ENCODE measurements at regions not wholly inside any gene's neighbourhood (a gene's known extent, or its start where the extent isn't known, plus 50 kb on each side); places are given as distances from the start of the nearest gene placed in this dataset.
"Not testable (repeated sequence)": the region's sequence is repeated elsewhere in the genome, so short reads cannot be mapped to it uniquely, and the experiment has no call there.

DNA sequence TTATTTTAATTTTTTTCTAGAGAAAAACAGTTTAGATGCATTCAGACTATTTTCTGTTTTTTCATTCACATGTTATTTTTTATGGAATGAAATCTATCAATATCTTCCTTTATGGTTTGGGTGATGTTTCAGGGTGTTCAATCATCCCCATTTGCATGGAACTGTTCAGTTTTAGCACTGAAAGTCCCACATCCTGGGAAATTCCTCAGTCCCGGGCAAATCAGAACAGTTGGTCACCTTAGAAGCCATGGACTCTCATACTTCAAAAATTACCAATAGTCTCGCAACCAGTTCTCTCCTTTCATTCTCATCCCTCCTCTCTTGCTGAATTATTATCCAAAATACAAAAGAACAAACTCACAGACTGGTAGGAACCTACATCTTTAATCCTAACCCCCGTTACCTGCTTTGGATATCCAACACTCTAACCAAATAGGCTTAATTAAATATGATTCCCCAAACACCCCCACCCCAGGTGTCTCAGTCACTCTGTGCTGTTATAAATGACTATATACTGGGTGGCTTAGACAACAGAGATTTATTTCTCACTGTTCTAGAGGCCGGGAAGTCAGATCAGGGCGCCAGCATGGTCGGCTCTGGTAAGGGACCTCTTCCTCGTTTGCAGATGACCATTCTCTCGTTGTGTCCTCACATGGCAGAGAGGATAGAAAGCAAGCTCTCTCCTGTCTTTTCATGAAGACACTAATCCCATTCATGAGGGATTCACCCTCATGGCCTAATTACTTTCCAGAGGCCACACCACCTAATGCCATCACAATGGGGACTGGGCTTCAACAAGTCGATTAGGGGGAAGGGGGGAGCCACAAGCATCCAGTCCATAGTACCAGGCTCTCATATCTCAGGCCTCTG, 57.7 kb upstream of the SLC1A4 start:
- H3K27me3 Mint-ChIP-seq (ENCODE audit: low read depth) = peaks cover 44% of the 10 kb centered on the region
- H3K36me3 Mint-ChIP-seq = no peaks in the 10 kb centered on the region
- no peak for DNase-seq (ENCODE audit: low spot score in 2 of 2, unreplicated experiment in 2 of 2)
- H3K4me1 Mint-ChIP-seq = no peaks in the 10 kb centered on the region
- no peak overlapping the region for H3K4me3 Mint-ChIP-seq
- peaks cover 19% of the 10 kb centered on the region for H3K9me3 Mint-ChIP-seq
- TF ChIP-seq, protein P1, sequence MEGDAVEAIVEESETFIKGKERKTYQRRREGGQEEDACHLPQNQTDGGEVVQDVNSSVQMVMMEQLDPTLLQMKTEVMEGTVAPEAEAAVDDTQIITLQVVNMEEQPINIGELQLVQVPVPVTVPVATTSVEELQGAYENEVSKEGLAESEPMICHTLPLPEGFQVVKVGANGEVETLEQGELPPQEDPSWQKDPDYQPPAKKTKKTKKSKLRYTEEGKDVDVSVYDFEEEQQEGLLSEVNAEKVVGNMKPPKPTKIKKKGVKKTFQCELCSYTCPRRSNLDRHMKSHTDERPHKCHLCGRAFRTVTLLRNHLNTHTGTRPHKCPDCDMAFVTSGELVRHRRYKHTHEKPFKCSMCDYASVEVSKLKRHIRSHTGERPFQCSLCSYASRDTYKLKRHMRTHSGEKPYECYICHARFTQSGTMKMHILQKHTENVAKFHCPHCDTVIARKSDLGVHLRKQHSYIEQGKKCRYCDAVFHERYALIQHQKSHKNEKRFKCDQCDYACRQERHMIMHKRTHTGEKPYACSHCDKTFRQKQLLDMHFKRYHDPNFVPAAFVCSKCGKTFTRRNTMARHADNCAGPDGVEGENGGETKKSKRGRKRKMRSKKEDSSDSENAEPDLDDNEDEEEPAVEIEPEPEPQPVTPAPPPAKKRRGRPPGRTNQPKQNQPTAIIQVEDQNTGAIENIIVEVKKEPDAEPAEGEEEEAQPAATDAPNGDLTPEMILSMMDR (IDR thresholded peaks at IDR 0.05; ENCODE audit: unreplicated experiment) = no peak
- no peak overlapping the region for H3K27ac Mint-ChIP-seq

DNA sequence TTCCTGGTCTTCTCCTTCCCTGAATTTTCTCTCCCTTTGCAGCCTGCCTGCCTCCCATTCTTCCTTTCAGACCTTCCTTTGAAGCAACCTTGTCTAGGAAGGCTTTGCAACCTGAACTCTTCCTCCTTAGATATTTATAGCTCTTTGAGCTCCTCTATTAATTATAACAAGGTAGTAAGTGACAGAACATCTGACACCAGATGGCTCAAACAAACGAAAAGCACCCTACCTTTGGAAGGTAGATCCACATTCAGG, 57.2 kb upstream of the SLC1A4 start:
- Mint-ChIP-seq H3K4me1 (no peaks in the 10 kb centered on the region), H3K4me3 (no peak overlapping the region), H3K27me3 (ENCODE audit: low read depth) (peaks cover 44% of the 10 kb centered on the region), H3K9me3 (peaks cover 16% of the 10 kb centered on the region), H3K27ac (no peak overlapping the region), H3K36me3 (no peaks in the 10 kb centered on the region)
- no peak for DNase-seq (ENCODE audit: low spot score in 2 of 2, unreplicated experiment in 2 of 2)
- TF ChIP-seq, protein P1 (IDR thresholded peaks at IDR 0.05; ENCODE audit: unreplicated experiment) = no peak

DNA sequence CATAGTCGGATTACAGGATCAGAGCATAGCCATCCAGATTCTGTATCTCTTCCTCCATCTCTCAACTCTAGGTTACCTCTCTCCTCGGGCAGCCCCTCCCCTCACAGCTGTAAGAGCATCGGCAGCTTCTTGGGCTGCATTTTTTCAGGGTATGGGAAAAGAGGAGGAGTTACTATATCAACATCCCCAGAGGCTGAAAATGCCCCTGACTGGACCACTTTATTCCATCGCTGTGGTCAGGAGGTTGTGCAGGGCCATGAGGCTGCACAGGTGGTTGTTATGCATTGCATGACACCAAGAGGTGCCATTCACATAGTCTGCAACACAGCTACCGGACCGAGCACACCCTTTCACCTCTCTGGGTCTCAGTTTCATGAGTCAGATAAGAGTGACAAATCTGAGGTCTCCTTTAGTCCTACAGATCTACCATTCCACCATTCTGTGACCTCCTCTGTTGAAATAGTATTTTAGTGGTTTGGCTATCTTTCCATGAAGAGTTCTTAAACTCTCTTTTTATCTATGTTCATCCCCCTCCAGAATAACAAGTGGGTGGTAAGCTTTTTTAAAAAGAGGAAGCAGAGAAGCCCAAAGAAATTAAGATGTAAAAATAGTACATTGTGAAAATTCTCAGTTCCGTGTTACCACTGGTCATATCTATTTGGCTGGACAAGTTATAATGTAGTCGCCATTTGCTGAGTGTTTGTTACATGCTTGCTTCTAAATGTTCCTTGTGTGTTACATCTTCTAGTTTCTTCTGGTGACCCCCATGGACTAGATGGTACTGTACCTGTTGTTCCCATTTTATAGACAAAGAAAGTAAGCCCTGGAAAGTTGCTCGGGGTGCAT, 56.6 kb upstream of the SLC1A4 start:
- H3K9me3 Mint-ChIP-seq = peaks cover 10% of the 10 kb centered on the region

DNA sequence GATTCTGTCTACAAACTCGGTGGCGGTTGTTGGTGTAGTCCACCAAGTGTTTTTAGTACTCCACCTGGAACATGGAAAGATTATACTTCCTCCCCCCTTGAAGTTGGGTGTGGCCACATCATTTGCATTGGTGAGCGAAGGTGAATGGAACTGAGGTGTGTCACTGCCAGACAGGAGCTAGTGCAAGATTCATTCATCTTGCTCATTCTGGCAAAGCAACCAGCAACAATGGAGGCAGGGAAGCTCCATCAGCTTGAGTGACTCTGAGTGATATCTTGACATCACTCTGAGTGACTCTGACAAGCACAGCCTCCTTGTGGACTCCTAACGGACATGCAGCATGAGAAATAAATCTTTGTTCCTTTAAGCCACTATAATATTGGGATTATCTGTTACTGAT, 54.7 kb upstream of the SLC1A4 start:
- no peak overlapping the region for H3K4me3 Mint-ChIP-seq
- TF ChIP-seq, protein P1 (IDR thresholded peaks at IDR 0.05; ENCODE audit: unreplicated experiment) = no peak
- no peaks in the 10 kb centered on the region for H3K36me3 Mint-ChIP-seq
- no peak overlapping the region for H3K27ac Mint-ChIP-seq
- H3K9me3 Mint-ChIP-seq = peaks cover 10% of the 10 kb centered on the region
- H3K4me1 Mint-ChIP-seq = no peaks in the 10 kb centered on the region
- peaks cover 41% of the 10 kb centered on the region for H3K27me3 Mint-ChIP-seq (ENCODE audit: low read depth)
- DNase-seq (ENCODE audit: low spot score in 2 of 2, unreplicated experiment in 2 of 2) = no peak

More for the DNA sequence above, 56.6 kb upstream of the SLC1A4 start:
- no peak overlapping the region for H3K27ac Mint-ChIP-seq
- no peak for DNase-seq (ENCODE audit: low spot score in 2 of 2, unreplicated experiment in 2 of 2)
- H3K27me3 Mint-ChIP-seq (ENCODE audit: low read depth) = peaks cover 44% of the 10 kb centered on the region
- H3K4me1 Mint-ChIP-seq = no peaks in the 10 kb centered on the region
- TF ChIP-seq, protein P1 (IDR thresholded peaks at IDR 0.05; ENCODE audit: unreplicated experiment) = no peak
- H3K4me3 Mint-ChIP-seq = no peak overlapping the region
- no peaks in the 10 kb centered on the region for H3K36me3 Mint-ChIP-seq

DNA sequence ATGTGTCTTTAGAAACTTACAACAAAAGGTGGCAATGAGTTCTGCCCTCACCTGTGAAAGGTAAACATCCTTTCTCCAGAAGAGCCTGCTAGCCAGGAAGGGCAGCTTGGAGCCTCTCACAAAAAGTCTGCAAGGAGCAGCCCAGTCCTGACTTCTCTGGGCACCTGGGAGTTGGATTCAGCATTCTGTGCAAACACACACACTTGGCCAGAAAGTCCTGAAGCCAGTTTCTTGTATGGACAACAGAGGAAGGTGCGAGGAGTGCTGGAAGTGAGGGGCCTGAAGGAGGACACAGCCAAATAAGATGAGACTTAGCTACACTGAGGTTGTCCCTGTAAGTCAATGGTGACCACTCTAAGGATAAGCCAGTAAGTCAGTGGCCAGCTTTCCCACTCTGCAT, 52.4 kb upstream of the SLC1A4 start:
- TF ChIP-seq, protein P1 (IDR thresholded peaks at IDR 0.05; ENCODE audit: unreplicated experiment) = no peak
- Mint-ChIP-seq H3K9me3 (peaks cover 10% of the 10 kb centered on the region), H3K27ac (no peak overlapping the region), H3K27me3 (ENCODE audit: low read depth) (peaks cover 24% of the 10 kb centered on the region), H3K4me1 (no peaks in the 10 kb centered on the region), H3K36me3 (no peaks in the 10 kb centered on the region), H3K4me3 (no peak overlapping the region)
- DNase-seq (ENCODE audit: low spot score in 2 of 2, unreplicated experiment in 2 of 2) = no peak

DNA sequence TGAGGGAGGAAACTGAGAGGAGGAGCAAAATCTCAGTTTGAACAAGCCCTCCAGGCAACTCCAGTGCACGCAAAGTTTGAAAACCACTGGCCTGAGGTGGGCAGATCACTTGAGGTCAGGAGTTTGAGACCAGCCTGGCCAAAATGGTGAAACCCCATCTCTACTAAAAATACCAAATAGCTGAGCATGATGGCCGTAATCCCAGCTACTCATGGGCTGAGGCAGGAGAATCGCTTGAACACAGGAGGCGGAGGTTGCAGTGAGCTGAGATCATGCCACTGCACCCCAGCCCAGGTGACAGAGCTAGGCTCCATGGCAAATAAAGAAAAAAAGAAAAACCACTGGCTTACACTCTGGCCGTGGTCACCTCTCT, 51.9 kb upstream of the SLC1A4 start:
- not testable (repeated sequence) for H3K27ac Mint-ChIP-seq; DNase-seq (ENCODE audit: low spot score in 2 of 2, unreplicated experiment in 2 of 2); H3K36me3 Mint-ChIP-seq; H3K4me1 Mint-ChIP-seq; H3K4me3 Mint-ChIP-seq
- Mint-ChIP-seq H3K27me3 (ENCODE audit: low read depth) (peaks cover 24% of the 10 kb centered on the region), H3K9me3 (peaks cover 10% of the 10 kb centered on the region)
